Thoracic aorta (tissue), 2 donors: ENCODE measurements at regions not wholly inside any gene's neighbourhood (a gene's known extent, or its start where the extent isn't known, plus 50 kb on each side); places are given as distances from the start of the nearest gene placed in this dataset.

Source experiments
- ATAC-seq: fragments of 150-250 bp; one replicate; pipeline ENCODE4 v1.8.0; 2017; ENCODE audit warnings: low read depth; ENCODE audit not compliant: insufficient number of reproducible peaks, low FRiP score
- DNase-seq: peaks from one replicate; pipeline ENCODE4 v3.0.0-alpha.2; 2020; ENCODE audit warnings: low spot score
- H3K27ac ChIP-seq, 2 donors: fragments of 200-600 bp; sonication (generic); 1 replicate in 1 of 2; 2 replicates in 1 of 2; pipeline ENCODE4 v1.5.1; 2016; ENCODE audit warnings: mild to moderate bottlenecking in 2 of 2, moderate library complexity in 2 of 2
- H3K27me3 ChIP-seq: fragments of 200-600 bp; sonication (generic); replicated peaks from 2 replicates; pipeline ENCODE4 v1.6.0; 2016; ENCODE audit warnings: mild to moderate bottlenecking; ENCODE audit not compliant: insufficient read depth
- H3K36me3 ChIP-seq: fragments of 200-600 bp; sonication (generic); one replicate; pipeline ENCODE4 v1.5.1; 2016
- H3K4me1 ChIP-seq, 2 donors: fragments of 200-600 bp; sonication (generic); 1 replicate in 1 of 2; 2 replicates in 1 of 2; pipeline versions ENCODE4 v1.5.1 to v1.6.0; 2016; ENCODE audit warnings: low read depth in 2 of 2, mild to moderate bottlenecking in 1 of 2; ENCODE audit not compliant: control insufficient read depth in 1 of 2
- H3K4me3 ChIP-seq: fragments of 200-600 bp; sonication (generic); 2 replicates; pipeline ENCODE4 v1.5.1; 2016; ENCODE audit warnings: mild to moderate bottlenecking
- H3K9me3 ChIP-seq: fragments of 200-600 bp; sonication (generic); 2 replicates; pipeline ENCODE4 v1.5.1; 2016
- CTCF ChIP-seq: fragments of 200-600 bp; sonication (generic); IDR thresholded peaks from one replicate; pipeline ENCODE4 v1.5.1; 2019; ENCODE audit warnings: antibody characterized with exemption

DNA sequence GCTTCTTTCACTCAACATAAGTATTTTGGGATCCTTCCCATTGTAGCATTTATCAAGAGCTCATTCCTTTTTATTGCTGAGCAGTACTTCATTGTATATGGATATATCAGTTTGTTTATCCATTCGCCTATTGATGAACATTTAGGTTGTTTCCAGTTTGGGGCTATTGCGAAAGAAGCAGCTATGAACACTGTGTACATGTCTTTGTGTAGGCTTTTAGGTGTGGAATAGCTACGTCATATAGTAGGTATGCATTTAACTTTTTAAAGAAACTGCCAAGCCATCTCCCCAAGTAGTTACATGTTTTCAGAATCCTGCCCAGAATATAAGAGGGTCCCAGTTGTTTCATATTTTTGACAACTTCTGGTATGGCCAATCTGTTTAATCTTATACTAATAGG is 468.1 kb downstream of the IPMK start:
- no peak for TF ChIP-seq CTCF
- ATAC-seq: no peak
- no peak overlapping the region for H3K4me3 ChIP-seq
- DNase-seq: no peak
- no peaks in the 10 kb centered on the region for H3K27me3 ChIP-seq
- H3K9me3 ChIP-seq: no peaks in the 10 kb centered on the region
- no peaks in the 10 kb centered on the region for H3K36me3 ChIP-seq
- H3K27ac ChIP-seq: no peak overlapping the region
- H3K4me1 ChIP-seq: no peaks in the 10 kb centered on the region

DNA sequence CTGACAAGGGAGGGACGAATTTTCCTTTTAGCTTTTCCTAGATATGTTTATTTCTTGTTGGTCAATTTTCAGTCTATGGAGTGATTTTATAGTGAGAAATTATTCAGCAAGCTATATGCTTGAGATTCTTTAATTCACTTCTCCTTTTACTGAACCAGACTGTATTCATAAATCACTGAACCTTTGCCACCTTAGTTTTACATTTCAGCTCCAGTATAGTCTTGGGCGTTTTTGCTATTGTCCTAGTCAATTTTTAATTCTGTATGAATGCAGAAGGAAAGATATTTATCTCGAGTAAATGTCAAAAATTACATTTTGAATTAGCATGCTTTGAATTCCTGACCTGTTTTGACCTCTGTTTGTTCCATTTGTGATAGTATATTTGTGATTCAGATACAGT is 468.9 kb downstream of the IPMK start:
- no peaks in the 10 kb centered on the region for H3K9me3 ChIP-seq
- H3K36me3 ChIP-seq: no peaks in the 10 kb centered on the region
- DNase-seq (no peak), ATAC-seq (no peak)
- no peaks in the 10 kb centered on the region for H3K4me1 ChIP-seq
- H3K27ac ChIP-seq: no peak overlapping the region
- H3K4me3 ChIP-seq: no peak overlapping the region
- H3K27me3 ChIP-seq: no peaks in the 10 kb centered on the region
- TF ChIP-seq CTCF: no peak

GRCh38 chr10:57791546-57791945 is 476.1 kb downstream of the IPMK start:
- Histone ChIP-seq H3K4me1 (no peaks in the 10 kb centered on the region), H3K27ac (no peak overlapping the region), H3K9me3 (no peaks in the 10 kb centered on the region), H3K27me3 (no peaks in the 10 kb centered on the region), H3K36me3 (no peaks in the 10 kb centered on the region), H3K4me3 (no peak overlapping the region)
- TF ChIP-seq CTCF: no peak
- DNase-seq (no peak), ATAC-seq (no peak)

GRCh38 chr10:57790703-57791102 is 477.0 kb downstream of the IPMK start:
- no peaks in the 10 kb centered on the region for H3K27me3 ChIP-seq
- H3K4me3 ChIP-seq: no peak overlapping the region
- no peak for DNase-seq
- no peak overlapping the region for H3K27ac ChIP-seq
- no peaks in the 10 kb centered on the region for H3K36me3 ChIP-seq
- TF ChIP-seq CTCF: no peak
- no peaks in the 10 kb centered on the region for H3K9me3 ChIP-seq
- ATAC-seq: no peak
- no peaks in the 10 kb centered on the region for H3K4me1 ChIP-seq

GRCh38 chr10:57788117-57788516 is 479.6 kb downstream of the IPMK start:
- Histone ChIP-seq H3K4me1 (no peaks in the 10 kb centered on the region), H3K36me3 (no peaks in the 10 kb centered on the region), H3K4me3 (no peak overlapping the region), H3K9me3 (no peaks in the 10 kb centered on the region), H3K27me3 (no peaks in the 10 kb centered on the region), H3K27ac (no peak overlapping the region)
- no peak for DNase-seq
- TF ChIP-seq CTCF: no peak
- ATAC-seq: no peak
